GM18498 (cell line): ENCODE measurements at regions not wholly inside any gene's neighbourhood (a gene's known extent, or its start where the extent isn't known, plus 50 kb on each side); places are given as distances from the start of the nearest gene placed in this dataset.
A peak's percentile ranks its signal among the peaks of the same experiment; 100 is the strongest.
"Not testable (repeated sequence)": the region's sequence is repeated elsewhere in the genome, so short reads cannot be mapped to it uniquely, and the experiment has no call there.

Experiments
- ATAC-seq: cut with Tn5 transposase; IDR thresholded peaks from one replicate; pipeline ENCODE4 v1.9.1; 2021; ENCODE audit warnings: mild to moderate bottlenecking, moderate library complexity; ENCODE audit not compliant: unreplicated experiment

DNA sequence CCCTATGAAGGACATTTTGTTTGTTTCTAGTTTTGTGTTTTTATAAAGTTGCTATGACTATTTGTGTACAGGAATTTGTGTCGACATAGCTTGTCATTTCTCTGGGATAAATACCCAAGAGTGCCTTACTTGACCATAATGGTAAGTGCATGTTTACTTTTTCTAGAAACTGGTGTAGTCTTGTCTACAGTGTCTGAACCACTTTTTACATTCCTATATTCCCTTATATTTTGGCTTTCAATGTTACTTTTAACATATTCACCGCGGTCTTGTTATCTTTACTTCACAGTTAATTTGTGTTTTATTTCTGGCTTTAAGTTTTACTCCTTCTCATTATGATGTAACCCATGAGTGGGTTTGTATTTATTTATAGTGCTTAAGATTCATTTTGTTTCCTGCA, 444.4 kb upstream of the RGS17 start:
- ATAC-seq = no peak

DNA sequence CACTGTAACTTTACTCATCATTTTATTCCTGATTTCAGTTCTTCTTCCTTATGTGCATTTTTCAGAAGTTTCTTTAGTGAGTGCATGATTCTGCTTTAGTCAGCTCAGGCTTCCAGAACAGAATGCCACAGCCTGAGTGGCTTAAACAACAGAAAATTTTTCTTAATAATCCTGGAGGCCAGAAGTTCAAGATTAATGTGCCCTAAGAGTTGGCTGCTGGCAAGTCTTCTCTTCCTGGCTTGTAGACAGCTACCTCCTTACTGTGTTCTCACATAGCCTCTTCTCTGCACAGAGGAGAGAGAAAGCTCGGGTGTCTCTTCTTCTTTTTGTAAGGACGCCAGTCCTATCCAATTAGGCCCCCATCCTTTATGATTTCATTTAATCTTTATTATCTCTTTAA, 443.1 kb upstream of the RGS17 start:
- no peak for ATAC-seq

DNA sequence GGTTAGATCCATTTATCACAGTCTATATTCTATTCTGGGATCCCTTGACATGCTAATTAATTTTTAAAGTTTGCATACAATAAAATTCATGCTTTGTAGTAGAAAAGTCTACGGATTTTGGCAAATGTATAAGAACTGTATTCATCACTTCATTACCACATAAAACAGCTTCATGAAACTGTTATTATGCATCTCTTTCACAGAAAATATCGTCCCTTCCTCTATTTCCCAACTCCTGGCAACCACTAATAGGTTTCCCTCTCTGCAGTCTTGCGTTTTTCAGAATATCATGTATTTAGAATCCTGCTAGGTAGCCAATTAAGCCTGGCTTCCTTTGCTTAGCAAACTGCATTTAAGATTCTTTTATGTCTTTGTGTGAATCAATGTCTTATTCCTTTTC, 441.3 kb upstream of the RGS17 start:
- no peak for ATAC-seq

DNA sequence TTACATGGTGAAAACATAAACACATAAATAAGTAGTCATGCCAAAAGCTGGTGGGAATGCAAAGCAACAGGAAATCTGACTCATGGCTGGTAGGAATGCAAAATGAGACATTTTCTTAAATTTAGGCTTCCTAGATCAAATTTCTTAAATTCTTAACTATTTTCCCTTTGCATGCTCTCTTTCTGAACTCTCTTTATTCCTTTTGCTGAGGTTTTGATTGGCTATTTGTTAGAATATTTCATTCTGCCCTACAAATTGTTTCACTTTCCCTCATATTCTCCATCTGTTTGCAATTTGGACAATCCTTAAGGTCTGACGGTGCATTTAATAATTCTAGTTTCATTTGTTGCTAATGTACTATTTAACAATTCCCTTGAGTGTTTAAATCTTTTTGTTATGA, 437.5 kb upstream of the RGS17 start:
- ATAC-seq = no peak

DNA sequence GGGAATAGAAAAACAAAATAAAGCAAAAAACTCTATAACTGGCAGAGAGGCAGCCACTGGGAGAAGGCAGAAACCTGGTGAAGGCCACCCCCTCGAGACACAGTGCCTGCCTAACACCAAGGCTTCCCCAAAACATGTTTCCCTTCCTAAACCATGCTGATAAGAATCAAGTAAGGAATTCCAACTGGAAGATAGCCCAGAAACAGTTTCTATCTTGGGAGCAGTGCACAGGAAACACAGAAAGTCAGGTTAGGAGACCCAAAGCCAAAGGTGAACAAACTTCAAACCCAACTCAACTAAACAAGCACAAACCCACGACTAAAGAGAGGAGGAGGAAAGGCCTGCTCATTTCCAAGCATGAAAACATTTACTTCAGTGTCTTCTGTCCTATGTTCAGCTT, 433.7 kb upstream of the RGS17 start:
- no peak for ATAC-seq

DNA sequence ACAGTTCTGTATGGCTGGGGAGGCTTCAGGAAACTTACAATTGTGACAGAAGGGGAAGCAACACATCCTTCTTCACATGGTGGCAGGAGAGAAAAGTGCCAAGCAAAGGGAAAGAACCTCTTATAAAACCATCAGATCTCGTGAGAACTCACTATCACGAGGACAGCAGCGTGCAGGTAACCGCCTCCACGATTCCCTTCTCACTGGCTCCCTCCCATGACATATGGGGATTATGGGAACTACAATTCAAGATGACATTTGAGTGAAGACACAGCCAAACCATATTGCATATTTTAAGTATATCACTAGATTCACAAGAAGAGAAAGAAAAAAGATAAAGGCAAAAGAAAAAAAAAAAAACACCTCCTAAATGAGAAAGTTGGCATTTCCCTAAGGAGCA, 431.9 kb upstream of the RGS17 start:
- ATAC-seq = no peak

DNA sequence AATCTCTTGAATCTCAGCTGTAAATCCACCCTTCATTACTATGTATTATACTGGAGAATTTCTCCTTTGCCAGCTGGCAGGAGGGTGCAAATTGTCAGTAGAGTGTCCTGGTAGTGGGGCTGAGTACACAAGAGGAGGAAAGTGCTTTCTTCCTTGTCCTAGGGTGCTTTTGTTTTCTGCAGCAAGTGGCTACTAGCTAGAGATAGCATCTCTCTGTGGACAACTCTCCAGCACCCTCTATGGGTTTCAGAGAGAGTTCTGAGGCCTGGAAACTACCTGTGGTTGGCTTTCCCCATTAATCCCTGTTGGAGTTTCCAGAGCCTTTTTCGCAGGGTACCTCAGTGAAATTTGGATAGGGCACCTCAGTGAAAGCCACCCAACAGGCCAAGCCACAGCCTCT, 422.5 kb upstream of the RGS17 start:
- ATAC-seq = no peak

DNA sequence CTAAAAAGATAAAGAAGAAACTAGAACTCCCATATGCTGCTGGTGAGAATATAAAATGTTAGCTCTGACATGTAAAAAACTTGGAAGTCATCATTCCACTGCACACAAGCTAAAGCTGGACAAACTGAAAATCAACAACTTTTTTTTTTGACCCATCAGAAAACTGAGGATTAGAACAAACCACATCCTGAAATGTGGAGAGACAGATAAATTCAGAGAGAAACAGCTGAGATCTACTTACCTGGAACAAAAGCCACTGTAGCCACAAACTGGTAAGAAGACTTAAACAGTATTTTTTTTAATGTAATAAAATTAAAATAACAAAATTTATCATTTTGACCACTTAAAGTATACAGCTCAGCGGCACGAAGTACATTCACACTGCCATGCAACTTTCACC, 408.5 kb upstream of the RGS17 start:
- no peak for ATAC-seq

DNA sequence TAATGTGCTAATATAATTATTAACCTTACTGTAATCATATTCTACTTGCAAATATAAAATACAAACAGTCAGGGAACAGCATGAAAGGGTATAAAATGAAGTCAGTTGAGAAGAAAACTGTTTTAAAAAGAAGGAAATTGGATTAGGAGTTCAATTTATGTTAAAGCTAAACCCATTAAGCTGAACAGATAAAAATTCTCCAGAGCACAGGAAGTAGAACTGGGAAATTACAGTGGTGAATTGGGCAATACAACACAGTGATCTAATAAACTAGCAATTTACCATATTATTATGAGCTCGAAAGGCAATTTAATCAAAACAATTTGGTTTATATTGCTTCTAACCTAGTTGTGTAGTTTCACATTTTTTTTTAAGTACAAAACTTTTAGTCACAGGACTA, 407.4 kb upstream of the RGS17 start:
- ATAC-seq = no peak

DNA sequence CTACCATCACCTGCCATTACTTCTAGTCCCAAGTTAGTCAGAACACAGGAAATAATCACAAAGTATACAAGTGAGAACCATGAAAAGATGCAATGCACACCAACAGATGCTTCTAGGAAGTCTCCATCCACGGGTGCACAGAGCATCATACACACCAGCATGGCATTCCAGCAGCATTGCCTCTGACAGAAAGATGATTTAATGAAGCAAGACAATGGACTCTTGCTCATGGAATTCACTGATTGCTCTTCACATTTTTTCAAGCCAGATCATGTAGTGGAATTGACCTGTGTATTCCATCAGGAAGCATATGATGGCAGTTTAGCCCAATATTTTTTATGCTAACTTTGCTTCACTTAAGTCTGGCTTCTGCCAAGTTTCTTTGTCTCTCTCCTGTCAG, 406.3 kb upstream of the RGS17 start:
- no peak for ATAC-seq

DNA sequence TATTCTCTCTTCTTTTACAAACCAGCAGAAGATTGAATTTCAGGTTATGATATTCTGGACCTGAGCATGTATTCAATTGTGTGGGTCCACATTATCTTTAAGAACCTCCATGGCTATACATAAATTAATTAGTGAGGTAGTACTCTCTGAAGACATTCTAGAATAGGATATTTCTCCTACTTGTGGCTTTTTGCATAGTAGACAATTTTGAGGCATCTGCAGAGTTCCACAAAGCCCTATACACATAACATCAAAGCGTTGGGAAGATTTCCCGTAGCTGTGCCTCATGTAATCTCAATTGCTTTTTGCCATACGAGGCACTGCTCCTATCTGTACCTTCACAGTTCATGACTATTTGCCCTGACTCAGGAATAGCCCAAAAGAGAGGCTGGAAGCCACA, 395.4 kb upstream of the RGS17 start:
- ATAC-seq = no peak

DNA sequence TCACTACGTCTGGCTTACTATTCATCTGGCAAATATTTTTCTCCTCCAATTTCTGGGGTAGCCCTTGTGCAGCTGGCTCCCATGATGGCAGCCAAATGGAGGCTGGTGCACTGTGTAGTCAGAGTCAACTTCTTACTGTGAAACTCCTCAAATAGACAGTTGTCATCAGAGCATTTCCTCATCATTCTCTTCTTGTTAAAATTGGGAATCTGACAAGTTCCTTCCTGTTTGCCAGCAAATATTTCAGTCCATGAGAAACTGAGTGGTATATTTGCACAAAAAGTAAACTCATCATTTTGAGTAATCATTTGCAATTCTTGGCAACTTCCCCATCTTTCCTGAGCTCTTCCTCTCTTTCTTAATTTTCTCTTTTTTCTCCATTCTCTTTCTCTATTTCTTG, 394.9 kb upstream of the RGS17 start:
- no peak for ATAC-seq

DNA sequence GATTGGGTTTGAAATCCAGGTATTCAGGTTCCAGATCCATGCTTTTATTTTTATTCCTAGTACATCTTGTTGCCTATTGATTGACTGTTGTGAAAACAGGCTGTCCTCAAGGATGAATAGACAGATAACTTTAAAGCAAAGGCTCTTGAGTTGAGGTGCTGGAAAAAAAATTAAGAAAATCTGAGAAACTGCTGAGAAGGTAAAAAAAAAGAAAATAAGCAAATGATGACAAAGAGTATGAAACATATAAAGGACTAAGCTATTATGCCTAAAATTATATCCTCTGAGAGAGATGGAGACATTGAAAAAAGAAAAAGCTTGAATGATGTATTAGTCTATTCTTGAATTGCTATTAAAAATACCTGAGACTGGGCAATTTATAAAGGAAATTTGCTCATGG, 392.3 kb upstream of the RGS17 start:
- no peak for ATAC-seq

DNA sequence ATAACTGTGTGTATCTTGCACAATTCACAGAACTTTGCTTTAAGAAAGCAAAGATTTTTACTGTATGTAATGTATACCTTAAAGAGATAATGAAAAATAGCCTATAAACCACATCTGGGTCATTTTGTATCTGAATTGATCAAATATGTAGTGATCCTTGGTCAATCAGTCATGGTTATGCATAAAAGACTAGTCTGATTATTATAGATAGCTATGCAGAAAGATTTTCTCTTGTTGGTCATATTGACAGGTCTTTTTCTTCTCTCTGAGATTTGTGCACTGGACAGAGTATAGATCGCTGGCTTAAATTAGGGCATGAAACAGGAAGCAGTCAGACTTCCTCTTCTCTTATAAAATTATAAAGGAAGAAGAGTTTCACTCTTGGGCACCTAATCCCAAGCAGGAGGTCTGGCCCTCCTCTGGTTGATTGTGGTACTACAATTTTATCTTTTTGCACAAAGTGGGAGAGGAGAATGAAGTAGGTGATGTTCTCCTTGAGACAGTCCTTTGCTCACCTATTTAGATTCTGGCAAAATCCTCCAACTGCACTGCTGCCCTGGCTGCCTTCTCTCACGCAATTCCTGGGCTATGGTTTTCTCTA, 380.9 kb upstream of the RGS17 start:
- peak; percentile 84 for ATAC-seq

DNA sequence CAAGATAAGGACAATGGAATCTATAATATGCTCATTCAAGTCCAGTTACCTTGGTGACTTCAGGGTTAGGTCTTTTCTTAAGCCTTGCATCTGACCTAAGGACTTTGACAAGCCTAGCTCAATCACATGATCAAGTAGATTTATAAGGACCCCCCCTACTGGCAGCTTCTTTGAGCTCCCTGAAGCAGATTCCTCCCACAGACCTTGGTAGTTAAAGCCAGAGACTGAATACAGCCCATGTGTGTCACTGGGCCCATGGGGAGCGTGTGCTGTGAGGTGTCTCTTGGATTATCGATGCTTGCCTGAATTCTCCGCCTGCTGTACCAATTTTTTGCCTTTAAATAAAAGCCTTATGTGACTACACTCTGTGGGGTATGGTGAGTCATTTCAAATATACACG, 372.7 kb upstream of the RGS17 start:
- peak; percentile 47 for ATAC-seq

DNA sequence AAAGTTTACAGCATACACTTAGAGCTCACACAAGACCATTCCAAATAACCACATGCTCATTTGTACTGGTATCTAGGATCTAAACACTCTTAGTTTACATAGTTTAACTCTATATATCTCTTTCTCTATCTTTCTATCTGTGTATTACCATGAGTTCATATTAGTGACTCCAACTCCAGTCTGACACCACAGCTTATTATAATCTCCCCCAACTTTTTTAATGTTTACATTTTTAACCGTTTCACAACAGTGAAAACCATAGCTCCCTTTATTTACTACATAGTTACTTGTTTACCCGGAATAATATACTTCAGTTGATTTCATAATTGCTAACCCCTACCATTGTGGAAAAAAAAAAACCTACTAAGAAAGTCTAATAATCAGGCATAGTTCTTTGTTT, 362.4 kb upstream of the RGS17 start:
- ATAC-seq = no peak

DNA sequence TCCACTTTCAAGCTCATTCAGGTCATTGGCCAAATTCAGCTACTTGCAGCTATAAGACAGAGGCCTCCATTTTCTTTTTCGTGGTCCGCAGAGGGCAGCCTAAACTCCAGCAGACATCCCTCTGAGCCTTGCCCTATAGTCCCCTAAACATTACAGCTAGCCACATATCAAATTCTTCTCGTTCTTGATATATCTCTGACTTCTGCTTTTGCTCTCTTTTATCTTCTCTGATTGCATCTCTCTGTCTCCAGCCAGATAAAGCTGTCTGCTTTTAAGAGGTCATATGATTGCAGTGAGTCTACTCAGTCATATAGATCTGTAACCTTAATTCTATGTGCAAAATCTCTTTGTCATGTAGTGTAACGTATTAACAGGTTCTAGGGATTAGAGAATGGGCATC, 358.4 kb upstream of the RGS17 start:
- ATAC-seq = no peak

DNA sequence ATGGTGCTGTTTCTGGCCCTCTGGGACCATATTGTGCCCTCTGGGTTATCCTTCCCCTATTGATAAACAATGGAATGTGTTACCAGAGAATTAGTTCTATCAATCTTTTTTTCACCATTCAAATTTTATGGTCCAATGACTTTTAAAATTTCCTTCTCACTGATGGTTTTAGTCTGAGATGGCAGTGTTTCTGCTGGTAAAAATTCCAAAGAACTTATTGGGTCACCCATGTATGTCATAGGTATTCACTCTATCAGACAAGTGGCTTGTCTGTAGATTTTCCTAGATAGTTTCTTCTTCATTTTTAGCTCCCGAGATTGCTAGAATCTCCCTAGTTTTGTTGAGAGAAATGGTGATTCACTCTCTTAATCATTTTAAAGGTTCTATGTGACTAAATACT, 357.2 kb upstream of the RGS17 start:
- ATAC-seq = no peak

DNA sequence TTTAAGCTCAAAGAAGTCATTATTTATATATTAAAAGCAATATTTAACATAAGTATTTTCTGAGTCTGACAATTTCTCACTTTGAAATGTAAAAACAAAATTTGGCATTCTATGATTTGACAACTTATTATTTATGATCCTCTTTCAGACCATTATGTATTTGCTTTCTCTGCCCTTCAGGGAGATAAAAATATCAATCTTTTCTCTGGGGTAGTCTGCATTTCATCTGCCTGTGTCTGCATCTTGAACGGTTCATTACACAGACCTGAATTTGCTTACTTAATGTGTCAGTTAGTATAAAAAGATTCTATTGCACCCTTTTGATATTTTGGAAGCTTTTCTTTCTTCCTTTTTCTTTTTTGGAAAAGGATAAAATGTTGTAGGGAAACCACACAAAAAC, 354.0 kb upstream of the RGS17 start:
- ATAC-seq = no peak

DNA sequence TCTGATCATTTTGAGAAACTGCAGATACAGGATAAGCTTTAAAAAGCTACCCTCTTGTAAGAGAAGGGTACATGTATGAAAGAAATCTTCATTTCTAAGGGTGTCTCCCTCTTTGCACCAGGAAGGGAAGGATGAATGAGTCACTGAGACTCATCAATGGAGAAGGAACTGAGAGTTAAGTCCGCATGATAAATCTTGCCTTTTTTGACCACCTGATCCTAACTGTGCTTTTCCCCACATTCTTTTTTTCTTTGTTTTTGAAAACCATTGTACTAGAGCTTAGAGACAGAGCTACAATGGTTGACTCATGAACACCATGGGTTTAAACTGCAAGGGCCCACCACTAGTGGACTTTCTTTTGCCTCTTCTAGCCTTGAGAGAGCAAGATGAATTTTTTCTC, 353.0 kb upstream of the RGS17 start:
- ATAC-seq = no peak

DNA sequence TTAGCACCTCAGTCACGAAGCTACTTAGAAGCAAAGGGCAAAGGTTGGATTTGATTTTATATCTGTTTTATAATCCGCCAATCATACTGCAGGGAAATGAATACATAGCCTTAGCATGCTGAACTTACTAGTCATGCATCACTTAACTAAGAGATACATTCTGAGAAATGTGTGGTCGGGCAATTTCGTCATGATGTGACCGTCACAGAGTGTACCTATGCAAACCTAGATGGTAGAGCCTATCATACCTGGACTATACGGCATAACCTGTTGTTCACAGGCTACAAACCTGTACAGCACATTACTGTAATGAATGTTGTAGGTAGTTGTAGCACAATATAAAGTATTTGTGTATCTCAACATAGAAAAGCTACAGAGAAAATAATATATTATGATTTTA, 345.2 kb upstream of the RGS17 start:
- ATAC-seq = no peak

DNA sequence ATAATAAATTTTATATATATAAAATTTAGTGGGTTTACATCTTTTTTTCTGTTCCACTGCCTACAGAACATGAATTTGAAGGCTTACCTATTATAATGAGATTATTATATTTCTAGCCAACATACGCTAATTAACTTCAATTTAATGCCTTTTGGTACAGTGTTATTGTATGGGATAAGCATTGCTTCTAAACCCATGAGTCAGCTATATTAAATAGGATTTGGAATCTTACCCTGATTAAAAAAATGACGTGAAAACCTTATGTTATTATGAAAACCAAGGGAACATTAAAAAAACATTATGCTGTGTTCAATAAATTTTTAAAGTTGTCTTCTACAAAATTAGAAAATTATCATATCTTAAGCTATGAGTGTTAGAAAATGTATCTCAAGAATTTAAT, 334.0 kb upstream of the RGS17 start:
- ATAC-seq = no peak

DNA sequence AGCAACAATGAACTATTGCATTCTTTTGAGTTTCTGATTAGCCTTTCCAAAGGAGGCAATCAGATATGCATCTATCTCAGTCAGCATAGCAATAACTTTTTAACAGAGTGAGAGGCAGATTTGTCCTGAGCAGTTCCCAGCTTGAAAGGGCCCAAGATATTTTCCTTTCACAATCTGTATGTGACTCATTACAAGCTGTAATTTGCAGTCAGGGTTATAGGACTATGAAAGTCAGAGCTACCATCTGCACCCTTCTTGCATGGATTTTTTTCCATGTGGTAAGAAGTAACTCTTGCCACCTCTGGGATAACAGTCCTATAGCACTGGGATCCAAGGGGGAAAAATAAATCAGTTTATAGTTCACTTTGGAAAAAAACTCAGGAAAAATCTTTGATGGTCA, 318.2 kb upstream of the RGS17 start:
- no peak for ATAC-seq

DNA sequence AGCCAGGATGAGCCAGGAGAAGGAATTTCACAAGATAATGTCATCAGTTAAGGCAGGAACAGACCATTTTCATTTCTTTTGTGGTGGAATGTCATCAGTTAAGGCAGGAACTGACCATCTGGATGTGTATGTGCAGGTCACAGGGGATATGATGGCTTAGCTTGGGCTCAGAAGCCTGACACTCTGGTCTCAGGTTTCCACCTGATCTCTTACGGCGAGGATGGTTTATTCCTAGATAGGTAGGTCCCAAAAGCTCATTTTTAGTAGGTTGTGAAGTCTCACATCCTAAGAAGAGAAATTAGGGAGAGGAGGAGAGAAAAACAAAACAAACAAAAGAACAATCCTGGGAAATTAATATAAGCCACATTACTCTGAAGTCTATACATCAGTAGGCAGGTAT, 311.7 kb upstream of the RGS17 start:
- ATAC-seq = not testable (repeated sequence)
